Skin epidermis (tissue), 12 donors: ENCODE measurements at regions not wholly inside any gene's neighbourhood (a gene's known extent, or its start where the extent isn't known, plus 50 kb on each side); places are given as distances from the start of the nearest gene placed in this dataset.

ENCODE experiments used
- H3K27ac ChIP-seq, 21 experiments: fragments of 200-600 bp; sonication (generic) in 11 of 21; one replicate each; pipeline ENCODE4 v1.5.0; 2020; ENCODE audit warnings: mild to moderate bottlenecking in 3 of 21, inconsistent platforms in 2 of 21, moderate library complexity in 2 of 21
- H3K4me3 ChIP-seq, 7 experiments: fragments of 200-600 bp; sonication (generic) in 2 of 7; one replicate each; pipeline ENCODE4 v1.5.0; 2020; ENCODE audit warnings: inconsistent platforms in 2 of 7, mild to moderate bottlenecking in 2 of 7, moderate library complexity in 1 of 7

DNA sequence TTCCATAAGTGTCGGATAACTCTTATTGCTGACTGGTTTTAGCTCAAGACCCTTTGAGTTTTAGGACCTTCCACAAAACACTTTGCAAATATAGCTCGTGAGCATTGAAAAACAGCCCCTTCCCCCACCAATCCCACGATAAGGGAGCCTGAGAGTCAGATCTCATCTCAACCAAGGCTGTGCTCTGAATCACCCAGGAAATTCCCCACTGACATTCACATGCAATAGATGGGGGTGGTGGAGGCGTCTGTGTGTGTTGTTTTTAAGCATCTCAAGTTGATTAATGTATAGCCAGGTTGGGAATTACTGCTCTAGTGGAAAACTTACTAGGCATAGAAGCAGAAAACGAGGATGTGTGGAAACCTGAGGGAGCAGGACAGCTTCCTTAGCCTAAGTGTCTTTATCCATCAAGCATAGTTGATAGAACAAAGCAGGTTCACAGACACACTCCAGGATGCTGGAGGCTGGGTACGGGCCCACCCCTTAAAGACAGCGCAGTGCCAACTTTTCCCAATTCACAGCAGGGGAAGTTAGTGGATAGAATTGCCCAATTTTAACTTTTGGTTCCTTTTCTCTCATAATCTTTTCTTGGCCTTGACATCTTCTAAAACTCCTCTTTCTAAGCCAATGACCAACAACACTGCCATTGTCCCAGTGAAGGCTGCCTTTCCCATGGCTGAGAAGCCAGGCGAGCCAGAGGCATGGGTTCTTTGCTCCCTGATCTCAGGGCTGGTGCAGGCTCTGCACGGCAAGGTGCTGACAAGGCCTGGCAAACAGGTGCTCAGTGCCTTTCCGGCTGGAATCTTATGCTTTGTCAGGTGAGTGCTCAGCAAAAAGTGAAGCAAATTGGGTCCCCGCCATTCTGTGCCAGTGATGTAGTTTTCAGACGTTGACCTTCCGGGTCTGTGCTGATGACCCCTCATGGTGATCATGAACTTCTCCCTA, 98.5 kb upstream of the INSIG1 start:
- no peak overlapping the region for H3K27ac ChIP-seq
- no peak overlapping the region for H3K4me3 ChIP-seq

DNA sequence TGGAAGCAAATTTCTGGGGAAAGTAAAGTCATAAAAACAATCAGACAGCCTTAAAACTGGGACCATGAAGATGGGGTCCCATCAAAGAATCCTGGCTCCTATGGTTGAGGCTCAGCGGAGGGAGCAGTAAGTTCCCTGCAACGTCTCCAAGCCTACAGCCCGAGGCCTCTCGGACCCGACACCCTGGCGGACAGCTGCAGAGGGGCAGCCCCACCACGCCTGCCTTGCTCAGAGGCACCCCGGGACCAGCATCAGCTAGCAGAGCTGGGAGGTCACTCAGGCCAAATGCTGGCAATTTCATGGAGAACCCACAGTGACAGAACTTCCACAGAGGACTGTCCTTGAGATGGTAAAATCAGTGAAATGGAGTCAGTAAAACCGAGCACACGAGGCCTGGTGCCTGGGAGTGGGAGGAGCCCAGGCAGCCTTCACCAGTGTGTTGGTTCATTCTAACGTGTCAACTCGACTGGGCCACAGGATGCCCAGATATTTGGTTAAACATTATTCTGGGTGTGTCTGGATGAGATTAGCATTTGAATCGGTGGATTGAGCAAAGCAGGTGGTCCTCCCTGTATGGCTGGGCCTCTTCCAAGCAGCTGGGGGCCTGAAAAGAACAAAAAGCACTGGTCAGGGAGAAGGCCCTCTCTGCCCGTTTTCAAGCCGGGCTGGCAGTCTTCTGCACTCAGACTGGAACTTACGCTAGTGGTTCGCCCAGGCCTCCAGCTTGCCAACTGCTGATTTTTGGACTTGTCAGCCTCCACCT, 96.2 kb upstream of the INSIG1 start:
- H3K27ac ChIP-seq = no peak overlapping the region
- no peak overlapping the region for H3K4me3 ChIP-seq

DNA sequence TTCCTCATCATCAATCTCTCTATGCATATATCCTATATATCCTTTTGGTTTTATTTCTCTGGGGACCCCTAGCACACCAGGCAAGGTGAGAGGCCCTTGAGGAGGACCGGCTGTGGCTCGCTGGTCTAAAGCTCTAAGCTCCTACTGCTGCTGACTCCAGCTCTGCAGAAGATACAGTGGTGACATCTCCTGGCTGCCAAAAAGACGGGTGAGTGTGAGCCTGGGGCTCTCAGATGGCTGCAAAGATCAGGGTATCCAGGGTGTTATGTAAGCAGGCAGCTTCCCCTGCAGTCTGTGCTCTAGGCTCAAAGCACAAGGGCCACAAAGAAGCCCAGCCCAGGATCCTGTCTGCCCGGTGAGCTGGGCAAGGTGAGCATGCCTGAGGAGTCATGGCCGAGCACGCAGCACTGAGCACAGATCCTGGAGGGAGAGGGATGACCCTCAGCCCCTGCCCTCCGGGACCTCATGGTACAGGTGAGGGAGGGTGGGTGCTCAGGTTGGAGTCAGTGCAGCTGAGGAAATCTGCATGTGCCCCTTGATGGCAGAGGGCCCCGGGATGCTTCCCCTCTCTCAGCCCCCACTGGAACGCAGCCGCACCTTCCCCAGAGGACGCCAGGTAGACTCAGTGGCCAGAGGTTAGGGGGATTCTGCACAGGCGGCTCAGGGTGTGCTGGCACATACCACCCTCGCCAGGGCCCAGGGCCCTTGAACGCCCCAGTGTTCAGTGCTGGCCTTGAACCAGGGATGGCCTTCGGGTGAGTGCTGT, 95.4 kb upstream of the INSIG1 start:
- Histone ChIP-seq H3K4me3 (no peak overlapping the region), H3K27ac (peak overlapping the region in 1 of 21 experiments; percentile 68)

DNA sequence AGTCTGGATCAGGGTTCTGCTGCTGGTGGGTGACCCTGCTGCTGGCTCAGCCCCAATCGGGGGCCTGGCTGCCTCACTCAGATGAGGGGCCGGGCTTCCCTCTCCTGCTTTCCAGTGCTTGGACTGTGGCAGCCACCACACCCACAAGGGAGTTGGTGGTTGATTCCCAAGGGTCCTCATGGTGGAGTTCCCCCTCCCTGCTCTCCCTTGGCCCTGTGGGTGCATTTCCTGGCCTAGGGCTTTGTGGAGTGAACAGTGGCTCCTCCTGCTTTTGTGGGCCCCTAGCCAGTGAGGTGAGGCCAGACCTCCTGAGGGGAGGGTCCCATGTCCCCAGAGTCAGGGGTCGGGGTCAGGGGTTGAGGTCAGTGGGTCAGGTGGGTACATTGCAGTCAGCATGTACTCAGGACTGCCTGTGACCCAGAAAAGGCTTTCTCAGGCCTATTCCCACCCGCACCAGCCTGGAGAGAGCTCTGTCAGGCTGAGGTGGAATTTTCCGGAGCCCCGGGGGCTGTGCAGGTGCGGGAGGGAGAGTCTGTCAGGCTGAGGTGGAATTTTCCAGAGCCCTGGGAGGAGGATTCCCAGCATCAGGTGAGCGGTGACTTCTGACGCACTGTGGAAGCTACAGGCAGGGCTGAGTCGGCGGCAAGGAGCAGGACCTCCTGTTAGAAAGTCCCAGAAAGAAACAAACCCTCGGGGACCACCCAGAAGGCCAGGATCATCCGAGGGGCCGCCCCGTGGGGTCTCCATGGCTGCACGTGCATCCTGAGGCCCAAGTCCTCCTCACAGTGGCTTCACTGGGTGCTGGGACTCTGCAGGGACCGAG, 94.4 kb upstream of the INSIG1 start:
- H3K4me3 ChIP-seq = no peak overlapping the region
- H3K27ac ChIP-seq = peak overlapping the region in 2 of 21 experiments; percentile 50 to 68

DNA sequence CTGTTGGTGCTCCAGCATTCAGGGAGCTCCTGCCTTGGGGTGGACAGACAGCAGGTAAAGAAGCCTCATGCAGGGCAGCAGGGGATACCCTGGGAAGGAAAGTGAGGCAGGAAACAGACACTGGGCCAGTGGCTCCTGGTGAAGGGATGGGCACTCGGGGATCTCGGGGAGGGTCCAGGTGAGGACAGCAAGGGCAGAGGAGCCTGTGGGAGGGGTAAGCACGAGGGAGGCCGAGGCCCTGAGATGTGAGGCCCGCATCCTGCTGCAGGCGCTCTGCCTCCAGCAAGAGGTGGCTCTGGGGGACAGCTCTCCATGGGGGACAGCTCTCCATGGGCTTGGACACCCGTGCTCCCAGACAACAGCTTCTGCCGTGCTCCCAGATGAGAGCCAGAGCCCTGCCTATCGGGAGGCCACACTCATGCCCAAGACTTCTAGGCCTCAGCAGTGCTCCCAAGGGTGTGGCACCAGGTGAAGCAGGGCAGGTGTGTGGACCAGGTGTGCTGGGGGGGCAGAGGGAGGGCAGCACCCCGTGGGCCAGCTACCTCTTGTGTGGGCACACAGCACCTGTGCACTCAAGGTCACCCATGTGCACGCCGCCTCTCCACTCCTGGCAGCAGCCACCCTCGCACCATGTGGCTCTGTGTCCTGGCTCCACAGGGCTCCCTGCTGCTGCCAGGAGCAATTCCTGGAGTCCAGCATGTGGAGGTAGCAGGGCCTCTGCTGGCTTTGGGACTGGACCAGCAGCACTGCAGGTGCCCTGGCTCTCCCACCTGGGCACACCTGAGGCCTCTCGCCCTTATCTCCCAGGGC, 93.6 kb upstream of the INSIG1 start:
- Histone ChIP-seq H3K27ac (peak overlapping the region in 5 of 21 experiments; percentile 72 to 90 (median 89)), H3K4me3 (no peak overlapping the region)

DNA sequence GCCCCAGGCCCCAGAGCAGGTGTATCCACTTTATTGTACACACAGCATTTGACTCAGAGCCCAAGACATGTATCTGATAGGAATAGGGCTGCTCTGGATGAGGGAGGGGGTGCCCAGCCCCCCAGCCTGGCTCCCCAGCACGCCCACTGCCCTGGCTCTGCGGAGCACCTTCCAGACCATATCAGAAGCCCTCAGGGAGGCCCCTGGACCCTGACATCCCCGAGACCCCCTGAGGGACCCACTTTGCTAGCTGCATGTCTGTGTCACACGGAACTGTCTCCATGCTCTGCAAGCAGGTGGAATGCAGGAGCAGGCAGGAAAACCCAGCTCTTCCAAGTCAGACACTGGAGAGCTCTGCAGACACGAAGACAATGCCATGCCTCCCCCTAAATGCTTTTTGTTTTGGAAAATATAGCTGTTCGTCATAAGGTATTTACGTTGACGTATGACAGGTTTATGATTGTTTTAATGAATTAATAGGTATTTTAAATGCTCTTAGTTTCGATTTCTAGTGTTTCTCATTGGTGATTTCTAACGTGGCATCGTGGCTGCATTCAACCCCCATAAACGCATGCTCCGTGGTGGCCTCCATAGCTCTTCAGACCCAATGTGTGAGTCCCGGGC, 92.8 kb upstream of the INSIG1 start:
- H3K27ac ChIP-seq = peak overlapping the region in 19 of 21 experiments; percentile 66 to 93 (median 81)
- peak overlapping the region in 5 of 7 experiments; percentile 20 to 24 (median 21) for H3K4me3 ChIP-seq

DNA sequence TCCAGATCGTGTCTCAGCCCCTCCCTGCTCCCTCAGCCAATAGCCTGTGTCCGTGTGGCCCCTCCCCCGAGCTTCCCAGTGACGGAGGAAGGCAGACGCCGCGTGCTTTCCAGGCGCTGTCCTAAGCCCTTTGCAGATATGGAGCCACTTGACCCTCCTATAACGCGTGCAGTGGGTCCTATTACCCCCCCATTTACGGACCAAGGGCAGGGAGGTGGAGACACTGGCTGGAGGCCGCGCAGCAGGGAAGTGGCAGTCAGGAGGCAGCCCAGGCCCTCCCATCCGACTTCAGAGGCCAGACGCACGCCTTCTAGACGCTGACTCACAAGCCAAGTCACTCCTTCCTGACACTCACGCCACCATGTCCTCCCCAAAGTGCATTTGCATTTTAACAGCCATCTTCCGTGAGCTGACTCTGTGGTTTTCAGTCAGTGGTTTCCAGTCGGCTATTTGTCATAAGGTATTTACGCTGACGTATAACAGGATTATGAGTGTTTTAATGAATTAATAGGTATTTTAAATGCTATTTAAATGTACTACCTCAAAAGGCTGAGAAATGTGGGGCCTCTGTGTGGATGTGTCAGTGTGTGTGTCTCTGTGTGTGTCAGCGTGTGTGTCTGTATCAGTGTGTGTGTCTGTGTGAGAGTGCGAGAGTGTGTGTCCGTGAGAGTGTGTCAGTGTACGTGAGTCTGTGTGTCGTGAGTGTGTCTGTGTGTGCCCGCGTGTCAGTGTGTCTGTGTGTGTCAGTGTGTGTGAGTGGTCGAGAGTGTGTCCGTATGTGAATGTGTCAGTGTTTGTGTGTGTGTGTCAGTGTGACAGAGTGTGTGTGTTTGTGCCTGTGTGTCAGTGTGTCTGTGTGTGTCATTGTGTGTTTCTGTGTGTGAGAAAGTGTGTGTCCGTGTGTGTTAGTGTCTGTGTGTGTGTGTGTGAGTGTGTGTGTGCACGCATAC, 92.0 kb upstream of the INSIG1 start:
- H3K27ac ChIP-seq = peak overlapping the region; percentile 56 to 93 (median 79)

DNA sequence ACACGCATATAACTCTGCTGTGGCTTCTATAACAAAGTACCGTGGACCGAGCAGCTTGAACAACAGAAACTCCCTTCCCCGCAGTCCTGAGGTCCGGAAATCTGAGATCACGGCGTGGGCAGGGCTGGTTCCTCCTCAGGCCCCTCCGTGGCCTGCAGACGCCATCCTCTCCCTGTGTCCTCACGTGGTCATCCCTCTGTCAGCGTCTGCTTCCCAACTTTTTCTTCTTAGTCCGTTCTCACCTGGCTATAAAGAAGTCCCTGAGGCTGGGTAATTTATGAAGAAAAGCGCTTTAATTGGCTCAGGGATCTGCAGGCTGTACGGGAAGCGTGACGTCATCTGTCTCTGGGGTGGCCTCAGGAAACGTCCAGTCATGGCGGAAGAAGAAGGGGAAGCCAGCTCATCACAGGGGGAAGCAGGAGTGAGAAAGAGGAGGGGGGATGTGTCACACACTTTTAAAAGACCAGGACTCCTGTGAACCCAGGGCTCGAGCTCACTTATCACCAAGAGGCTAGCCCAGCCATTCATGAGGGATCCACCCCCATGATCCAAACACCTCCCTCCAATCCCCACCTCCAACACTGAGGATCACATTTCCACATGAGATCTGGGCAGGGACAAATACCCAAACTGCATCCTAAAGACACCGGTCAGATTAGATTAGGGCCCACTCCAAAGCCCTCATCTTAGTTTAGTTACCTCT, 91.2 kb upstream of the INSIG1 start:
- Histone ChIP-seq H3K27ac (peak overlapping the region in 20 of 21 experiments; percentile 54 to 93 (median 80)), H3K4me3 (peak overlapping the region in 4 of 7 experiments; percentile 21 to 34 (median 24))

More for the DNA sequence above, 92.0 kb upstream of the INSIG1 start:
- H3K4me3 ChIP-seq = peak overlapping the region in 6 of 7 experiments; percentile 20 to 34 (median 22)

DNA sequence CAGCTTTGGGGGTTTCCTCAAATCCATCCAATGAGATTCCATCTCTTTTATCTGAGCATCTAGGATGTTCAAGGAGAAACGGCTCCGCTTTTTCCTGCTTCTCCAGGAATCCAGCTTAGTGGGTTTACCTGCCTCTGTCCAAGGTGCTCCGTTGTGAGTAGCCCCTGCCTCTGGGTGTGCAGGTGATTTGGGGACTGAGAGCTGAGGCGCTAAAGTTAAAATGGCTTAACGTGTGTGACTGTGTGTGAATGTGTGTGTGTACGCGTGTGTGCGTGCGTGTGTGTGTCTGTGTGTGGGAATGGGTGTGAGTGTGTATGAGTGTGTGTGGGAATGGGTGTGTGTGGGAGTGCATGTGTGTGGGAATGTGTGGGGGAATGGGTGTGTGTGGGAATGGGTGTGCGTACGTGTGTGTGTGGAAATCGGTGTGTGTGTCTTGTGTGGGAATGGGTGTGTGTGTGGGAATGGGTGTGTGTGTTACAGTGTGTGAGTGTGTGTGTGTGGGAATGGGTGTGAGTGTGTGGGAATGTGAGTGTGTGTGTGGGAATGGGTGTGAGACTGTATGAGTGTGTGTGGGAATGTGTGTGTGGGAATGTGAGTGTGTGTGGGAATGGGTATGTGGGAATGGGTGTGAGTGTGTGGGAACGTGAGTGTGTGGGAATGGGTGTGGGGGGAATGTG, 90.2 kb upstream of the INSIG1 start:
- no peak overlapping the region for H3K4me3 ChIP-seq
- peak overlapping the region in 14 of 21 experiments; percentile 64 to 90 (median 81) for H3K27ac ChIP-seq

DNA sequence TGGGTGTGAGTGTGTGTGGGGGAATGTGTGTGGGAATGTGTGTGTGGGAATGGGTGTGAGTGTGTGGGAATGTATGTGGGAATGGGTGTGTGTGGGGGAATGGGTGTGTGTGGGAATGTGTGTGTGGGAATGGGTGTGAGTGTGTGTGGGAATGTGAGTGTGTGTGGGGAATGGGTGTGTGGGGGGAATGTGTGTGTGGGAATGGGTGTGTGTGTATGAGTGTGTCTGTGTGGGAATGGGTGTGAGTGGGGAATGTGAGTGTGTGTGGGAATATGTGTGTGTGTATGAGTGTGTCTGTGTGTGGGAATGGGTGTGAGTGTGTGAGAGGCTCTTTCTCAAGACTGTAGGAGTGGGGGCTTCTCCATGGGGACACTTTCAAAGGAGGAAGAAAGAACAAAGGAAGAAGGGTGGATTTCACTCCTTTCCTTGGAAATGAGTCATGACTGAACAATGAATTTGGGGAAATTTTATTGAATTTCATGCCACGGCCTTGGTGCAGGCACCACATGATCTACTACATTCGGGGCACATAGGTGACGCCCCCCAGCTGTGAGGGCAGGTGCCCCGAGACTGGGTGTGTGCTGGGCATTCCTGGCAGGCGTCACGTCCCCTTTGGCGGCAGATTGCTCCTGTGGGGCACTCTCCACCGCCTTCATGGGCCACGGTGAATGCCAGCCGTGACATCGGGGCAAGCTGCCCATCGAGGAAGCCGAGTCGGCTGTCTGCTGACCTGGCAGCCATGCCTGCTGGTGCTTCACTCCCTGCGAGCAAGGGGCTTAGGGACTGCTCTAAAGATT, 88.8 kb upstream of the INSIG1 start:
- peak overlapping the region in 12 of 21 experiments; percentile 5 to 73 (median 57) for H3K27ac ChIP-seq
- no peak overlapping the region for H3K4me3 ChIP-seq

DNA sequence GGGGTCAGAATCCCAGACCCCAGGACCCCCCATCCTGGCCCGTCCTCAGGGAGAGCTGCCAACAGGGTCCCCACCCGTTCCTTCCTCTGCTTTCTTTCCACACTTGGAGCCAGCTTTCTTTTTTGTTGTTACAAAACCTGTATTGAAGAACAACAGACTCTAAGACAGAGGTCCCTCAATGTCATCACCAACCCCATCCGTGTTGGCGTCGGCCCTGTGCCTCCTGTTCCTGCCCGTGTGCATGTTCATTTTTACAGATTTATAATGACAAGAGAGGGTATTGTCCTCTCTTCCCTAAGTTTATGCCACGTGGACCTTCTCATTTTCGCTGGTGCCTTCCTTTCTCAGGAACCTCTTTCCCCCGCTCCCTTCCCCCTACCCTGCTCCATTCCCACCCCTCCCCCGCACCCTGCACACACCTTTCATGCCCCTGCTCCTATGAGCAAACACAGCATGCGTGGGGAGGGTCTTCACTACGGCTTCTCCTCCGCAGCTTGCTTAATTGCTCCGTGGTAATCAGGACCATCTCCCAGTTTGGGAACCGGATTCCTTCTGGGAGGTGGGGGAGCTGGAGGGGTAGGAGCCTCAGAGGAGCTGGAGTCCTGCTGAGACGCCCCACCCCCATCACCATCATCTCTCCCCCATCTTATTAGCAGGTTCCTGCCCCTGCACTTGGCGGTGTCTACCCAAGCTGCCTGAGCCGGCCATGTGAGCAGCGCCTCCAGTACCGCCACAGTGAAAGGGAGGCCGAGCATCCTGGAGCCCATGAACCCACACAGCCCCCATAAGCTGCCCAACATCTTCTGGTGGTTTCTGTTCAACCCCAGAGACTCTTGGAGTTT, 88.0 kb upstream of the INSIG1 start:
- Histone ChIP-seq H3K27ac (peak overlapping the region in 11 of 21 experiments; percentile 5 to 73 (median 60)), H3K4me3 (no peak overlapping the region)

DNA sequence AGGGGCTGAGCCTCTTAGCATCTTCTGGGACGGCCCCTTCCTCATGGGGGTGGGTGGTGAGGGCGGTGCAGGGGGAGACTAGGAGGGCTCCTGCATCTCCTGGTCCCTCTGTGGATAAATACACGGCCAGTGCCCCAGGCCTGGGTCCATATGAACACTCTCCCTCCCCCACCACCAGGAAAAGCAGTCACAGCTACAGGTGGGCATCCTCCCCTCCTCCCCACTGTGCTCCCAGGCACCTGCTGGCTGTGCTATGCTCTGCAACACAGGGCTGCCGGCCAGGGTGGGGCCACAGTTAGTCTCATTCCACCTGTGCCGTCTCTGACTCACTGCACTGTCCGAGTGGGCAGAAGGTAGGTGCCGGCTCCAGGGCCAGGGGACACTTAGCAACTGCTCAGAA, 87.3 kb upstream of the INSIG1 start:
- Histone ChIP-seq H3K4me3 (no peak overlapping the region), H3K27ac (peak overlapping the region in 3 of 21 experiments; percentile 8 to 61 (median 60))

DNA sequence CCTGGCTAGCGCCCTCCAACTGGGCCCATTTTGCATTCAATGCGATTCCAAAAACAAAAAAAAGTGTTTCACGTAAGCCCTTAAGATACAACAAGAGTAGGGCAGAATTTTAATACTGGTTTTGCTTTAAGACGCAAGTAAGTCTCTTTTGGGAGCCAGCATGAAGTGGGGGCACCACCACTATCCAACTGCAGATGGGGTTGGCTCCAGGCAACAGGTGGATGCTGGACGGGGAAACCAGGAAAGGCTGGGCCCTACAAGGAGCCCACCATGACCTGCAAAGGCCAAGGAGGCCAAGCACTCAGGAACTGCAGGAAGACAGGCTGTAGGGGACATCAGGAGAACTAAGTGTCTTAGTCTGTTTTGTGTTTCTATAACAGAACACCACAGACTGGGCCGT, 86.5 kb upstream of the INSIG1 start:
- no peak overlapping the region for H3K27ac ChIP-seq
- no peak overlapping the region for H3K4me3 ChIP-seq

DNA sequence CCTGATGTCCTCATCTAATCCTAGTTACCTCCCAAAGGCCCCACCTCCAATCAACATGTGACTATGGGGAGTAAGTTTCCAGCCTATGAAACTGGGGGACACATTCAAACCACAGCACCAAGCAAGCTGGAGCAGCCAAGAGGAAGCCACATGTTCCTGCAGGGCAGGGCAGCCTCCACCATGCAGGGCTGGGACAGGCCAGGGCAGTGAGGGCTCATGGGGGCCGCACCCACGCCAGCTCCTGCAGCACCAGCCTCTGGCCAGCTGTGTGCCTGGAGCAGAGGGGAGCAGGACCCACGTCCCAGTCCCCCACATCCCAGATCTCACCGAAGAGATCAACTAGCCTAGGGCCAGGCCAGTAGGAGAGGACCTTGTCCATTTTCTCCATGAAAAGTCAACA, 85.9 kb upstream of the INSIG1 start:
- Histone ChIP-seq H3K27ac (no peak overlapping the region), H3K4me3 (no peak overlapping the region)
